ENCODE measurements at regions not wholly inside any gene's neighbourhood (a gene's known extent, or its start where the extent isn't known, plus 50 kb on each side); places are given as distances from the start of the nearest gene placed in this dataset.
"Not testable (repeated sequence)": the region's sequence is repeated elsewhere in the genome, so short reads cannot be mapped to it uniquely, and the experiment has no call there.

GRCh38 chr5:74514888-74515551 lies 125.5 kb downstream of the ENC1 start:
- Histone ChIP-seq H3K36me3 (no peaks in the 10 kb centered on the region), H4K20me1 (ENCODE audit: low read depth) (no peaks in the 10 kb centered on the region), H3K9me3 (ENCODE audit: low read depth) (no peaks in the 10 kb centered on the region), H3K79me2 (ENCODE audit: low read depth) (no peaks in the 10 kb centered on the region), H3K4me3 (no peak overlapping the region), H3K4me1 (peaks cover 42% of the 10 kb centered on the region), H3K27me3 (no peaks in the 10 kb centered on the region), H3K4me2 (no peak overlapping the region), H3F3A (ENCODE audit: low read depth) (peaks cover 24% of the 10 kb centered on the region), H2AFZ (replicated peaks) (no peak overlapping the region), H3K9ac (no peak overlapping the region), H3K27ac (no peak overlapping the region)
- H3K4me3 Mint-ChIP-seq, result no peak overlapping the region
- H3K4me1 Mint-ChIP-seq, result peaks cover 38% of the 10 kb centered on the region
- H3K36me3 Mint-ChIP-seq, result no peaks in the 10 kb centered on the region
- DNase-seq (ENCODE audit: low spot score), result no peak
- peaks cover 10% of the 10 kb centered on the region for H3K27me3 Mint-ChIP-seq (ENCODE audit: insufficient read depth, low read depth)
- peaks cover 4% of the 10 kb centered on the region for H3K9me3 Mint-ChIP-seq
- TF ChIP-seq CTCF (IDR thresholded peaks at IDR 0.05) (no peak), EZH2 (IDR thresholded peaks at IDR 0.05) (no peak), EZH2phosphoT487 (IDR thresholded peaks at IDR 0.05) (no peak)
- H3K27ac Mint-ChIP-seq, result peak overlapping the region; percentile 32

- H4K20me1 ChIP-seq (ENCODE audit: low read depth); DNase-seq (ENCODE audit: low spot score); H3K9ac ChIP-seq; H3K9me3 ChIP-seq (ENCODE audit: low read depth); H3K27me3 ChIP-seq; H3K4me3 ChIP-seq; H3K36me3 ChIP-seq; H3K36me3 Mint-ChIP-seq; H2AFZ ChIP-seq (replicated peaks); H3K9me3 Mint-ChIP-seq; H3K27ac Mint-ChIP-seq; H3K79me2 ChIP-seq (ENCODE audit: low read depth); H3K4me3 Mint-ChIP-seq; H3K27me3 Mint-ChIP-seq (ENCODE audit: insufficient read depth, low read depth); H3K27ac ChIP-seq; H3K4me2 ChIP-seq: not testable (repeated sequence)
- H3F3A ChIP-seq (ENCODE audit: low read depth), result peaks cover 30% of the 10 kb centered on the region
- H3K4me1 Mint-ChIP-seq, result peaks cover 41% of the 10 kb centered on the region
- peaks cover 56% of the 10 kb centered on the region for H3K4me1 ChIP-seq
These were observed 128.8 kb downstream of the ENC1 start for GRCh38 chr5:74511770-74512169.

DNA sequence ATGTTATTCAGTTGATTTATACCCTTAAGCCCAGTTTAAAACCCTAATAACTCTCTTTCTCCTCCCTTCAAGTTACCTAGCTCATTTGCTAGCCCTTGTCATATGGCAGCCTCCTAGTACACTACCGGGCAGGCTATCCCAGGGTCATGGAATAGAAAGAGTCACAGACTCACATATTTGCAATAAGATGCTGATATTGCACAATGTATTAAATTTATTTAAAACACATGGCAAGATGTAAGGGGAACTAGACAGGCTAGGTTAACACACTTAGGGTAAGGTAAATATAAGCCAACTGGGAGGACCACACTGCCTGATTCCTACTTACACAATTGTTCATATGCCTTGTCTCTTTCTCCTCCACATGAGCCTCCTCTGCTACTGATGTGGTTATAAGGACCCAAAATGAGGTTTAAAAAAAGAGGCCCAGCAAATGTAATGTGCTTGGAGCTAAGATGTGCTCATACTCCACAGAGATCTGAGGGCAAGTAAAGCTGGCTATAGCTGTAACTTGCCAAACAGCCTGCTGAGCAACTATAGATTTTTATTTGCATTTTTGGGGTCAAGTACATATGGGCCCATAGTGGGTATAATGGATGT lies 130.0 kb downstream of the ENC1 start:
- Histone ChIP-seq H3K4me2 (no peak overlapping the region), H3K79me2 (ENCODE audit: low read depth) (no peaks in the 10 kb centered on the region), H3F3A (ENCODE audit: low read depth) (peaks cover 19% of the 10 kb centered on the region), H3K4me3 (no peak overlapping the region), H3K27me3 (no peaks in the 10 kb centered on the region), H4K20me1 (ENCODE audit: low read depth) (no peaks in the 10 kb centered on the region), H3K36me3 (no peaks in the 10 kb centered on the region), H3K9me3 (ENCODE audit: low read depth) (no peaks in the 10 kb centered on the region), H3K9ac (no peak overlapping the region), H3K27ac (no peak overlapping the region), H3K4me1 (peaks cover 47% of the 10 kb centered on the region), H2AFZ (replicated peaks) (no peak overlapping the region)
- DNase-seq (ENCODE audit: low spot score), result no peak
- Mint-ChIP-seq H3K4me1 (peaks cover 35% of the 10 kb centered on the region), H3K9me3 (no peaks in the 10 kb centered on the region), H3K36me3 (no peaks in the 10 kb centered on the region), H3K27me3 (ENCODE audit: insufficient read depth, low read depth) (peaks cover 9% of the 10 kb centered on the region), H3K4me3 (no peak overlapping the region), H3K27ac (no peak overlapping the region)
- TF ChIP-seq EZH2phosphoT487 (IDR thresholded peaks at IDR 0.05) (no peak), EZH2 (IDR thresholded peaks at IDR 0.05) (no peak), CTCF (IDR thresholded peaks at IDR 0.05) (no peak)

DNA sequence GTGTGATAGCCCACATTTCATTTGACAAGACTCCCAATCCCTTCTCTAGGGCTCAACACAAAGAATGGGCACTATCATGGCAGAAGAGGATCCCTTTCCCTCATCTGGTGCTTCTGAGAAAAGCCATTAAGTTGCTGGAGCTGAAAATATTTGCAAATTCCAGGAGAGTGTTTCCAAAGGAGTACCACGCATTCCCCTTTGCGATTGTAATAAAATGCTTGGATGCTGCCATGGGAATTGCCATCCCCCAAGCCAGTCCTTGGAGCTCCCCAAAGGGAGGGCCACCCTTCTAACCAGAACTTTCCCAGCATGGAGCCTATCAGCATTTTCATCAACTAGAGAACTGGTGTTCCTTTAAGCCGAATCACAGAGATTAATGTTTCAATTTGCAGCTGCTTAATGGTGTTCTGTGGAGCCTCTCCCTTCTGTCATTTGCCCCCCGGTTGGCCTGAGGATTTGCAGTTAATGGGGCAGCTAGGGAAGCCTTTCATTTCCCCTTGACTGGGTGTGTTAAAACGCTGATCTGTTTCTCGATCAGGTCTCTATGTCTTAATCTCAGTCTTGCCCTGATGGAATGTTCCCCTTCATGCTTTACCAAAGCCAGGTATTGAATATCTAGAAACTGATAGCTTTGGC lies 133.0 kb downstream of the ENC1 start:
- no peaks in the 10 kb centered on the region for H4K20me1 ChIP-seq (ENCODE audit: low read depth)
- H3K4me3 Mint-ChIP-seq, result no peak overlapping the region
- H3K36me3 ChIP-seq, result no peaks in the 10 kb centered on the region
- peak; percentile 20 for DNase-seq (ENCODE audit: low spot score)
- H3K4me1 ChIP-seq, result peaks cover 20% of the 10 kb centered on the region
- H3K4me2 ChIP-seq, result no peak overlapping the region
- H3K27me3 ChIP-seq, result no peaks in the 10 kb centered on the region
- H3K4me3 ChIP-seq, result no peak overlapping the region
- no peaks in the 10 kb centered on the region for H3K36me3 Mint-ChIP-seq
- TF ChIP-seq EZH2phosphoT487 (IDR thresholded peaks at IDR 0.05) (no peak), CTCF (IDR thresholded peaks at IDR 0.05) (no peak), EZH2 (IDR thresholded peaks at IDR 0.05) (no peak)
- no peaks in the 10 kb centered on the region for H3K9me3 ChIP-seq (ENCODE audit: low read depth)
- H3K79me2 ChIP-seq (ENCODE audit: low read depth), result no peaks in the 10 kb centered on the region
- H3K9me3 Mint-ChIP-seq, result no peaks in the 10 kb centered on the region
- H3K4me1 Mint-ChIP-seq, result peaks cover 16% of the 10 kb centered on the region
- H3F3A ChIP-seq (ENCODE audit: low read depth), result peaks cover 6% of the 10 kb centered on the region
- H2AFZ ChIP-seq (replicated peaks), result no peak overlapping the region
- H3K27me3 Mint-ChIP-seq (ENCODE audit: insufficient read depth, low read depth), result peaks cover 5% of the 10 kb centered on the region
- no peak overlapping the region for H3K9ac ChIP-seq
- H3K27ac Mint-ChIP-seq, result no peak overlapping the region
- no peak overlapping the region for H3K27ac ChIP-seq
